ENCODE measurements at regions not wholly inside any gene's neighbourhood (a gene's known extent, or its start where the extent isn't known, plus 50 kb on each side); places are given as distances from the start of the nearest gene placed in this dataset.

- DNase-seq, result no peak
Observed at GRCh38 chr14:53703457-53703856, 253.2 kb downstream of the BMP4 start.

GRCh38 chr14:53701108-53701875 is 255.3 kb downstream of the BMP4 start:
- Histone ChIP-seq H2BK12ac (ENCODE audit: low read length in 2 of 2) (no peak overlapping the region), H3K9me3 (ENCODE audit: control insufficient read depth, low read length) (no peaks in the 10 kb centered on the region), H3K23ac (ENCODE audit: low read length in 2 of 2) (no peak overlapping the region), H3K9ac (ENCODE audit: low read length) (no peak overlapping the region), H4K91ac (ENCODE audit: low read length) (no peak overlapping the region), H3K4me1 (ENCODE audit: control insufficient read depth, insufficient read depth, low read depth, low read length) (no peaks in the 10 kb centered on the region), H2AFZ (ENCODE audit: low read depth, low read length) (no peak overlapping the region), H2BK5ac (ENCODE audit: low read depth, low read length, poor library complexity, severe bottlenecking) (no peak overlapping the region), H3K79me1 (replicated peaks; ENCODE audit: low read length, poor library complexity, severe bottlenecking) (no peaks in the 10 kb centered on the region), H3K4me2 (ENCODE audit: low read length, poor library complexity, severe bottlenecking) (no peak overlapping the region), H3K36me3 (ENCODE audit: control insufficient read depth in 1 of 2, insufficient read depth in 2 of 2, low read depth in 1 of 2, low read length in 2 of 2) (no peaks in the 10 kb centered on the region), H4K8ac (ENCODE audit: low read length) (no peak overlapping the region), H2AK5ac (ENCODE audit: low read length, severe bottlenecking) (no peak overlapping the region), H3K4me3 (ENCODE audit: insufficient read depth in 1 of 2, low read depth in 1 of 2, low read length in 2 of 2) (no peak overlapping the region), H2BK120ac (ENCODE audit: low read depth, low read length) (no peak overlapping the region), H3K18ac (ENCODE audit: low read depth in 1 of 2, low read length in 2 of 2) (no peak overlapping the region), H3K27ac (ENCODE audit: low read length, poor library complexity, severe bottlenecking) (no peak overlapping the region), H3K4ac (ENCODE audit: low read depth in 1 of 2, low read length in 2 of 2) (no peak overlapping the region), H2BK15ac (ENCODE audit: low read depth, poor library complexity, severe bottlenecking) (no peak overlapping the region), H3K27me3 (ENCODE audit: control insufficient read depth in 1 of 2, insufficient read depth in 1 of 2, low read length in 2 of 2) (no peaks in the 10 kb centered on the region), H3K14ac (ENCODE audit: low read length in 2 of 2) (no peak overlapping the region)
- WGBS, result 99% methylated on average over 3 of the region's 3 CpGs
- DNase-seq, result no peak

More at GRCh38 chr14:53703457-53703856, 253.2 kb downstream of the BMP4 start:
- H3K4me3 ChIP-seq (ENCODE audit: insufficient read depth in 1 of 2, low read depth in 1 of 2, low read length in 2 of 2), result no peak overlapping the region
- H4K8ac ChIP-seq (ENCODE audit: low read length), result no peak overlapping the region
- H4K91ac ChIP-seq (ENCODE audit: low read length), result no peak overlapping the region
- no peaks in the 10 kb centered on the region for H3K36me3 ChIP-seq (ENCODE audit: control insufficient read depth in 1 of 2, insufficient read depth in 2 of 2, low read depth in 1 of 2, low read length in 2 of 2)
- no peak overlapping the region for H3K4me2 ChIP-seq (ENCODE audit: low read length, poor library complexity, severe bottlenecking)
- no peaks in the 10 kb centered on the region for H3K9me3 ChIP-seq (ENCODE audit: control insufficient read depth, low read length)
- no peaks in the 10 kb centered on the region for H3K79me1 ChIP-seq (replicated peaks; ENCODE audit: low read length, poor library complexity, severe bottlenecking)
- H2BK12ac ChIP-seq (ENCODE audit: low read length in 2 of 2), result no peak overlapping the region
- no peak overlapping the region for H2BK120ac ChIP-seq (ENCODE audit: low read depth, low read length)
- no peaks in the 10 kb centered on the region for H3K4me1 ChIP-seq (ENCODE audit: control insufficient read depth, insufficient read depth, low read depth, low read length)
- H3K14ac ChIP-seq (ENCODE audit: low read length in 2 of 2), result no peak overlapping the region
- no peak overlapping the region for H3K9ac ChIP-seq (ENCODE audit: low read length)
- no peak overlapping the region for H3K23ac ChIP-seq (ENCODE audit: low read length in 2 of 2)
- no peak overlapping the region for H2BK15ac ChIP-seq (ENCODE audit: low read depth, poor library complexity, severe bottlenecking)
- H2AFZ ChIP-seq (ENCODE audit: low read depth, low read length), result no peak overlapping the region
- H3K4ac ChIP-seq (ENCODE audit: low read depth in 1 of 2, low read length in 2 of 2), result no peak overlapping the region
- H2BK5ac ChIP-seq (ENCODE audit: low read depth, low read length, poor library complexity, severe bottlenecking), result no peak overlapping the region
- no peak overlapping the region for H3K27ac ChIP-seq (ENCODE audit: low read length, poor library complexity, severe bottlenecking)
- no peak overlapping the region for H3K18ac ChIP-seq (ENCODE audit: low read depth in 1 of 2, low read length in 2 of 2)
- H2AK5ac ChIP-seq (ENCODE audit: low read length, severe bottlenecking), result no peak overlapping the region
- H3K27me3 ChIP-seq (ENCODE audit: control insufficient read depth in 1 of 2, insufficient read depth in 1 of 2, low read length in 2 of 2), result no peaks in the 10 kb centered on the region

- H3K79me1 ChIP-seq (replicated peaks; ENCODE audit: low read length, poor library complexity, severe bottlenecking), result no peaks in the 10 kb centered on the region
- H3K23ac ChIP-seq (ENCODE audit: low read length in 2 of 2), result no peak overlapping the region
- no peak overlapping the region for H4K8ac ChIP-seq (ENCODE audit: low read length)
- H3K18ac ChIP-seq (ENCODE audit: low read depth in 1 of 2, low read length in 2 of 2), result no peak overlapping the region
- H2BK5ac ChIP-seq (ENCODE audit: low read depth, low read length, poor library complexity, severe bottlenecking), result no peak overlapping the region
- H2AFZ ChIP-seq (ENCODE audit: low read depth, low read length), result no peak overlapping the region
- H3K4me2 ChIP-seq (ENCODE audit: low read length, poor library complexity, severe bottlenecking), result no peak overlapping the region
- no peaks in the 10 kb centered on the region for H3K9me3 ChIP-seq (ENCODE audit: control insufficient read depth, low read length)
- H2AK5ac ChIP-seq (ENCODE audit: low read length, severe bottlenecking), result no peak overlapping the region
- no peak overlapping the region for H4K91ac ChIP-seq (ENCODE audit: low read length)
- no peak overlapping the region for H2BK15ac ChIP-seq (ENCODE audit: low read depth, poor library complexity, severe bottlenecking)
- WGBS, result 59% methylated on average over 2 of the region's 3 CpGs
- no peak overlapping the region for H2BK12ac ChIP-seq (ENCODE audit: low read length in 2 of 2)
- no peaks in the 10 kb centered on the region for H3K36me3 ChIP-seq (ENCODE audit: control insufficient read depth in 1 of 2, insufficient read depth in 2 of 2, low read depth in 1 of 2, low read length in 2 of 2)
- peak; percentile 39 for DNase-seq
- no peak overlapping the region for H3K27ac ChIP-seq (ENCODE audit: low read length, poor library complexity, severe bottlenecking)
- H3K4me1 ChIP-seq (ENCODE audit: control insufficient read depth, insufficient read depth, low read depth, low read length), result no peaks in the 10 kb centered on the region
- H3K4ac ChIP-seq (ENCODE audit: low read depth in 1 of 2, low read length in 2 of 2), result no peak overlapping the region
- no peak overlapping the region for H3K9ac ChIP-seq (ENCODE audit: low read length)
- H3K27me3 ChIP-seq (ENCODE audit: control insufficient read depth in 1 of 2, insufficient read depth in 1 of 2, low read length in 2 of 2), result no peaks in the 10 kb centered on the region
- no peak overlapping the region for H3K4me3 ChIP-seq (ENCODE audit: insufficient read depth in 1 of 2, low read depth in 1 of 2, low read length in 2 of 2)
- H2BK120ac ChIP-seq (ENCODE audit: low read depth, low read length), result no peak overlapping the region
- no peak overlapping the region for H3K14ac ChIP-seq (ENCODE audit: low read length in 2 of 2)
Observed at GRCh38 chr14:53696217-53696965, 260.2 kb downstream of the BMP4 start.

- DNase-seq, result no peak
- Histone ChIP-seq H3K9ac (ENCODE audit: low read length) (no peak overlapping the region), H3K9me3 (ENCODE audit: control insufficient read depth, low read length) (no peaks in the 10 kb centered on the region), H2BK12ac (ENCODE audit: low read length in 2 of 2) (no peak overlapping the region), H2BK120ac (ENCODE audit: low read depth, low read length) (no peak overlapping the region), H4K91ac (ENCODE audit: low read length) (no peak overlapping the region), H3K27ac (ENCODE audit: low read length, poor library complexity, severe bottlenecking) (no peak overlapping the region), H2AK5ac (ENCODE audit: low read length, severe bottlenecking) (no peak overlapping the region), H3K4me2 (ENCODE audit: low read length, poor library complexity, severe bottlenecking) (no peak overlapping the region), H3K4me3 (ENCODE audit: insufficient read depth in 1 of 2, low read depth in 1 of 2, low read length in 2 of 2) (no peak overlapping the region), H3K4me1 (ENCODE audit: control insufficient read depth, insufficient read depth, low read depth, low read length) (no peaks in the 10 kb centered on the region), H3K18ac (ENCODE audit: low read depth in 1 of 2, low read length in 2 of 2) (no peak overlapping the region), H3K36me3 (ENCODE audit: control insufficient read depth in 1 of 2, insufficient read depth in 2 of 2, low read depth in 1 of 2, low read length in 2 of 2) (no peaks in the 10 kb centered on the region), H2BK15ac (ENCODE audit: low read depth, poor library complexity, severe bottlenecking) (no peak overlapping the region), H3K14ac (ENCODE audit: low read length in 2 of 2) (no peak overlapping the region), H2AFZ (ENCODE audit: low read depth, low read length) (no peak overlapping the region), H4K8ac (ENCODE audit: low read length) (no peak overlapping the region), H3K4ac (ENCODE audit: low read depth in 1 of 2, low read length in 2 of 2) (no peak overlapping the region), H3K79me1 (replicated peaks; ENCODE audit: low read length, poor library complexity, severe bottlenecking) (no peaks in the 10 kb centered on the region), H2BK5ac (ENCODE audit: low read depth, low read length, poor library complexity, severe bottlenecking) (no peak overlapping the region), H3K23ac (ENCODE audit: low read length in 2 of 2) (no peak overlapping the region), H3K27me3 (ENCODE audit: control insufficient read depth in 1 of 2, insufficient read depth in 1 of 2, low read length in 2 of 2) (no peaks in the 10 kb centered on the region)
- no CpG with 5 or more reads among the region's 2 CpGs for WGBS
Observed at GRCh38 chr14:53695692-53696214, 260.9 kb downstream of the BMP4 start.
